Nucleus accumbens (tissue), 56 donors: ENCODE measurements at regions not wholly inside any gene's neighbourhood (a gene's known extent, or its start where the extent isn't known, plus 50 kb on each side); places are given as distances from the start of the nearest gene placed in this dataset.
A peak's percentile ranks its signal among the peaks of the same experiment; 100 is the strongest.

Source experiments
- DNase-seq, 56 donors: peaks; one replicate each; lab custom pipeline; 2025; lab: John Stamatoyannopoulos, UW

DNA sequence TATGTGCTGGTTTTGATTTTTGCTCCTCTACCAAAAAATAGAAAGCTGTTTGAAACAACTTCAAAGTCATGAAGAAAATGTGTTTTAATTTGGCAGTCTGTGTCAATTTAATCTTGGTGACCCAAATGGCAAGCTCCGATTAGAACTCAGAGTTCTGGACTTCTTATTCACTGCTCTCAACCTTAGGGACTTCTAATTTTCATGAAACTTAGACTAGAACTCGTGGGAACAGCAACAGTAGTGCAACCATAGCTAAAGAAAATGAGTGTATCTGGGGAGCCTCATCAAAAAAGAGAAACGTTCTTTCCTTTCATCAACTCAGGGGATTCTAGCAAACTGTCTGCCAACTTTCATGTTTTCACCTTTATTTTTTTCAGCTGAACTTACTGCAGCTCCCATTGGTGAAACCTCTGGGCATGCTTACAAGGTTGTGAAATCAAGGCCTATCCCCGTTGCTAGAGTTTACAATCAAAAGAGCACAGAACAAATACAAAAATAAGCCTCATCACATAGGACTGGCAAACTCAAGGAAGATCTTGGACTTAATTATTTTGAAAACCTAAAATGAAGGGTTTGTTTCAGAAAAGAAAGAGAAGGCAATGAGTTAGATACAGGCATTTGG is 114.0 kb upstream of the HSF2 start:
- DNase-seq: no peak

DNA sequence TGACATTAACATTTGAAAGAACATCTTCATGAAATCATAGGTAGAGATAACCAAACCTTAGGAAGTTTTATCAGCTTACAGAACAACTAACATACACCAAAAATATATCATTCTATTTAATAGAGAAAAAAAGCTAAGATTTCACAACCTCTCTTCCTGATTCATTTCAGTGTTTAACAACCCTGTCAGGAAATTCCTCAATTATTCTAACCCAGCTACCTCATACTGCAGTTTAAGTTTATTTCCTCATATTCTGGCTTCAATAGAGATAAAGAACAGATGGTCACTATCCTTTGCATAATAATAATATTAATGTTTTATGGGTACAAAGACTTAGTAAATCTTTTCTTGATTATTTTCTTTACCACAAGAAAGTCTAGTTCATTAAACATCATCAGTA is 112.9 kb upstream of the HSF2 start:
- no peak for DNase-seq

DNA sequence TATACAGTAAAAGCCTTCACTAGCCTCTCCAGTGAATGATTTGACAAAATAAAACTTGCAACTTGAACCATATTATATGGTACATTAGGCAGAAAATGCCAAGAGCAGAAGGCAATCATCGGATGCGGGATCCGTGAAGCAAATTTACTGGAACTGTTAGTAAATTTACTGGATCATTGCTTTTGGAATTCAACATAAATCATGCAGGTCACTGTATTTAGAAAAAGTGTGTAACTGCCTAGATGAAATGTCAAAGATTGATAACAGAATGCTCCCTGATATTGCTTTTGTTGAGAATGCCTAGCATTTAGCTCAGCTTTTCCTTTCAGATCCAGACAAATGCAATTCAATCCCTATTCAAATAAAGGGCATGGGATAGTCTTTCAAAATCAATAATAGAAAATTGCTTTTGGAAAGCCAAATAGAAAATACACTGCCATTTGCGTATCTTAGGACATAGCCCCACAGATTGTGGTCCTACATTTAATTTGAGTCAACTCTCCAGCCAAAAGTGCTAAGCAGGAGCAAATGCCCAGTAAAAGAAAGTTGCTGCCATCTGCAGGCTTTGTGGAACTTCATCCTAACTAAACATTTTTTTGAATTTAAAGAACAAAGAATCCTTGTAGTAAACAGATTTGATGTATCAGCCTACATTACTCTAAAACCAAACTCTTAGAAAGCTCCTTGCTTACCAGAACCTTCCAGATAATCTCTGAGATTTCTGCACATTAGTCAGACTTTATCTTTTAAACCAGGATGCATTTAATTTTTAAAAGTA is 109.5 kb upstream of the HSF2 start:
- peak in 8 of 56 donors; percentile 0 to 5 (median 2) for DNase-seq

DNA sequence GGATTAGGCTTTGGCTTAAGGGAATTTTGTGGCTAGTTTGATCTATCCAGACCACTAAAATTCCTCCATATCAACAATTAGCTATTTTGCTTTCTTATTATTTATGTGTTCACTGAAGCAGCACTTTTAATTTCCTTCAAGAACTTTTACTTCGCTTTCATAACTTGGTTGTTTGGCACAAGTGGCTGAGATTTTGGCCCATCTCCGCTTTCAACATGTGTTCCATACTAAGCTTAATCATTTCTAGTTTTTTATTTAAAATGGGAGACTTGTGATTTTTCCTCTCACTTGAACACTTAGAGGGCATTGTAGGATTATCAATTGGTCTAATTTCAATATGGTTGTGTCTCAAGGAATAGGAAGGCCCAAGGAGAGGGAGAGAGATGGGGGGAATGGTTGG is 102.4 kb upstream of the HSF2 start:
- DNase-seq: no peak

DNA sequence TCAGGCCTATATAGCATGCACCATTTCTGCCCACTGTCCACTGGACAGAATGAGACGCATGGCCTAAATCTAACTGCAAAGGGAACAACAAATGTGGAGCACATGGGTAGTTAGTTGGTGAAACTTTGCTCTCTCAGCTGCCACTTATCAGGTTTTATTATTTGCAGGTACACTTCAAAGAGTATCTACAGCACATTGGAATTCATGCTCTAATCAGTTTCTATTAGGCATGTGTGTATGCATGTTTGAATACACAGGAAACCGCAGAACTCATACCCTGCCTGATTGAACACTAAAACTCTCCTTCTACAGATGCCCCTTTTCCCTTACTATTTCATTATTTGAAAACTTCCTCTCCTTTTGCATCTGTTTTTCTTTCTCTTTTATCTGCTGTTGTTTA is 97.4 kb upstream of the HSF2 start:
- no peak for DNase-seq

DNA sequence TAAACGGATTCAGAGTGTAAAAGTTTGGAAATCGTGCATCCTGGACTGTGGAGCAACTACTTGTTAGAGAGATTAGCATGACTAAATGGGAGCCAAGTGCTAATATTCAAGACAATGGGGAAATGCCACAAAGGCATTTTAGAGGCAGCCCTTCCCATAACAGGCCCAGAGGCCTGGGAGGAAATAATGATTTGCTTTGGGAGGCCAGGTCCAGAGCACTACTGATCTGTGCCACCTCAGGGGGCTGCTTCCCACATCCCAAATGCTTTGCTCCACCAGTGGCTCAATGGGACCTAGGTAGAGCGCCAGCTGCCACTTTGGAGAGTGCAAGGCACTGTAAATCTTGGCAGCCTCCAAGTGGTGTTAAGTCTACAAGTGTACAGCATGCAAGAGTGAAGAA is 91.9 kb upstream of the HSF2 start:
- DNase-seq: no peak

DNA sequence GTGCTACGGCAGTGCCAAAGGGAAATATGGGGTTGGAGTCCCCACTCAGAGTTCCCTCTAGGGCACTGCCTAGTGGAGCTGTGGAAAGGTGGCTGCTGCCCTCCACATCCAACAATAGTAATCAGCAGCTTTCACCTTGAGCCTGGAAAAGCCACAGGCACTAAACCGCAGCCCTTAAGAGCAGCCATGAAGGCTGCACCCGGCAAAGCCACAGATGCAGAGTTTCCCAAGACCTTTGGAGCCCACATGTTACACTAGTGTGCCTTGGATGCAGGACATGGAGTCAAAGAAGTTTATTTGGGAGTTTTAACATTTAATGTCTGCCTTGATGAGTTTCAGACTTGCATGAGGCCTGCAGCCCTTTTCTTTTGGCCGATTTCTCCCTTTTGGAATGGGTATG is 91.4 kb upstream of the HSF2 start:
- no peak for DNase-seq

DNA sequence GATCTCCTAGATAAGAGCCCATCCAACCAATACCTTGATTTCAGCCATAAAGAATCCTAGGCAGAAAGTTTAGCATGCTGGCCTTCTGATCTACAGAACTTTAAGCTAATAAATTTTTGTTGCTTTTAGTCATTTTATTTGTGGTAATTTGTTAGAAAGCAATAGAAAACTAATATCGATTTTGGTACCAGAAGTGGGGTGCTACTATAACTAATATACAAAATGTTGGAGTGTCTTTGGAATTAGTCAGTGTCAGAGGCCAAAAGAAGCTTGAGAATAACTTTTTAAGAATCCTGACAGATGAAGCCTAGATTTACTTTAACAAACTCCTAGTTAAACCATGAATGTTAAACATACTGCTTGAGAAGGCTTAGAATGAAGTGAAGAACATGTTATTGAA is 83.6 kb upstream of the HSF2 start:
- DNase-seq: no peak

DNA sequence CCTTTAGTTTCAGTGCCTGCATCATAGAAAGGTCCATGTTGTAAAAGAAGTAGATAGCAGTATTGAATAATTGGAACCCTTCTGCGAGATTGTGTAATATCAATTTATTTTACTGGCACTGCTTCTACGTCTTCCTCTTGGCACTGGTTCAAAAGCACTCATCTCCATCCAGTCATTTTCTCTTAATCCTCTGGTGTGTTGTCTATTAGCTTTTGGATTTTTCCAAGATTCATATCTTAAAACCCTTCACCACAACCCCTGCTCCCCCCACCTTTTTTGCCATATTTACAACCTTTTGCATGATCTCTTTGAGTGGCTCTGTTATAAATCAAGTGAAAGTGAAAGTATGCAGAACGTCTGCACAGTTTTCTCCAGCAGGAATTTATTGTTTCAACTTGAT is 76.6 kb upstream of the HSF2 start:
- no peak for DNase-seq

DNA sequence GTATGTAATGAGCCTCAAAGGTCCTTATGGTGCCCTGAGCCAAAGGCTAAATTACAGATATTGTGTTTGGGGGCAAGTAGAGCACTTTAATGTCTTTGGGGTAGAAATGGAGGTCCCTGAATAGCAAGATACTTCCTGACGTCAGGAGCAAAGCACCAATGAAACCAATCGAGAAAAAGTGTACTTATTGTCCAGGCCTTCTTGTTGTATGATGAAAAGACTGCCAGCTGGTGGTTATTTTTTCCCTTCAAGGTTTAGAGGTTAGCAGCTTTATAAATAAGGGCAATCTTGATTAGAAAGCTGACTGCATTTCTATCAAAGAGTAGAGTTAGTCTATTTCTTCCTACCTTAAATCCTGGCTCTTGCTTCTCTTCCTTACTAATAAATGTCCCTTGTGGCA is 76.1 kb upstream of the HSF2 start:
- no peak for DNase-seq

DNA sequence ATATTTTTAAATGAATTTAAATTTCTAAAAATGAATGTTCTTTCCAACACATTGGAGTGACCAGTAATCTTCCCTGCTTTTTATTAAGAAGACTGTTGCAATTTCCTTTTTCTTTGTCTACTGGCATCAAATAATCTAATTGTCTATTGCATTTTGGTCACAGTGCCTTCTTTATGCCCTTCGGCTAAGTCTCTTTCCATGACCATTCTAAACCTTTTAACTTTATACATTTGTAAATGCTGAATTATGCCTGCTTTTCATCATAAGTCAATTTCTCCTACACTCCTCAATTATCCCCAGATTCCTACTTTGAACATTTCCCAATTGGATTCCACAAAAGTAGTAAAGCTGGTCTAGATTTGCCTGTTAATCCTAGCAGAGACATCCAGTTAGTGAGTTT is 69.1 kb upstream of the HSF2 start:
- DNase-seq: no peak

DNA sequence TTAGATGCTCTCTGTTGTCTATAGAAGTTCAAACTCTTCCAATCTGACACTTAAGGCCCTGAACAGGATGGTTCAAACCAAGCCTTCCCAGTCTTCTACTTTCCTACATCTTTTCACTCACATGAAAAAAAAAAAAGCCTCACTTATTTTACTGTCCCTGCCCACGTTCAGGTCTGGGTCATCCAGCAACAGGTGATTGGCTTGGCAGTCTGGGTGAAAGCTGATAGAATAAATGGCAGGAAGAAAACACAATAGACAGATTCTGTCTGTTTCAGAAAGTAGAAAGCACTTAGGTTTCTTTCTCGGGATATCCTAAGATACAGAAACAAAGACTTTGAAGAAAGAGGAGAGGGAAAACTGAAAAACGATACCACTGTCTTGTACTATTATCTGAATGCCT is 61.8 kb upstream of the HSF2 start:
- no peak for DNase-seq

DNA sequence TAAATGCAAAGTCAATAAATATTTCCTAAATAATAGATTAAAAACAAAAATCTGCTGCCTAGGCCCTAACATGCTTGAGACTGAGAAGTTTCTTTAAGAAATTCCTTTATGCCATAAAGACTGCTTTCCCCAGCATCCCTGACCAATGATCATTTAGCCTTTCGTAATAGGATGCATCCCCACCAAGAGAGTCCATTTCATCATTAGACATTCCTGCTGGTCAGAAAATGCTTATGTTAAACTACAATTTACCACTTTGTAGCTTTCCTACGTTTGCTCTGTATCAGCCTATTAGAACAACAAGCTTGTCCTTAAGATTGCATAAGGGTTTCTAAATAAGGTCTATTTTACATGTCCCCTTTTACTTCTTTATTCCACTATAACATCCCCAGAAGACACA is 59.8 kb upstream of the HSF2 start:
- no peak for DNase-seq

DNA sequence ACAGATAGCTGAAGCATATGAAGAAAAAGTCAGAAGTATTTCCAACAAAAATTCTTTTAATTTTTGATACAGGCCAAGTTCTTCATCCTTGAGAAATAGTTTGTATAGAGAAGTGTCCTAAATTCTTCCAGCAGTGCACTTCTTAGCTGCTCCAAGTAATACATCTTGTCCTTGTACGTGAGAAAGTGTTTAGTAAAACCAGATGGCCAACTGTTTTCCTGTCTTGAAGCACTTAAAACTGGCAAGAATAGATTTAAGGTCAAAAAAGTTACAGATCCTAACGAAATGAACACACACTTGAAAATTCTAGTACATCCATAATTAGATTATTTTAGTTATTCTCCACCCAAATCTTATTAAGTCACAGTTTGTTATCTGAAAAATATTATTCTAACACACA is 52.2 kb upstream of the HSF2 start:
- no peak for DNase-seq

DNA sequence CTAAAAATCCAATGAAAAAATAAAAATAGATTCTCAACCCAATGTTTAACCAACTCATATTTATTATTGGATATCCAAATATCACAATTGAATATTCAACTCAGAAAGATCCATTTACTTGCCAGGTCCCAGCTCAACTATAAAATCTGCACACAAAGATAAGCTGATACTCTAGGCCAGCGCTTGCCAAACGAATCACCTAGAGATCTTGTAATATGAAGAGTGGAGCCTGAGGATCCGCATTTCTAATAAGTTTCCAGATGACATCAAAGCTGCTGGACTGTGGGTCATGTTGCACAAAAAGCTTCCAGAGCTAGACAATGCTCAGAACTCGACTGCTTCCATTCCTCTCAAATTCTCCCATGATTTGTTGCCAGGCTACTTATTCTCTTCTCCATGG is 51.7 kb upstream of the HSF2 start:
- DNase-seq: no peak
